Activated B cell treated with CpG ODN at 0.5 μM for 24 hours (primary cell): ENCODE measurements at regions not wholly inside any gene's neighbourhood (a gene's known extent, or its start where the extent isn't known, plus 50 kb on each side); places are given as distances from the start of the nearest gene placed in this dataset.

Experiments used
- ATAC-seq: fragments of 200-7000 bp; cut with Tn5 transposase; one replicate; pipeline ENCODE4 v1.10.0; 2021; ENCODE audit warnings: low read depth, mild to moderate bottlenecking, moderate library complexity
- CTCF ChIA-PET: fragments of 350-600 bp; sonication (Branson Sonifier 250); formaldehyde crosslinking; loops from one replicate; lab custom pipeline; 2021; ENCODE audit warnings: antibody characterized with exemption; lab: Charles Lee
- POLR2A ChIA-PET: fragments of 350-600 bp; sonication (Branson Sonifier 250); formaldehyde crosslinking; loops from one replicate; lab custom pipeline; 2021; ENCODE audit warnings: antibody characterized with exemption; lab: Charles Lee
- DNase-seq: peaks from one replicate; pipeline ENCODE4 v3.0.0; 2022
- H3K27ac Mint-ChIP-seq: one replicate; pipeline ENCODE4 v1.8.0; 2020; ENCODE audit warnings: mixed read lengths
- H3K27me3 Mint-ChIP-seq: one replicate; pipeline ENCODE4 v1.8.0; 2021; ENCODE audit warnings: mixed read lengths
- H3K36me3 Mint-ChIP-seq: one replicate; pipeline ENCODE4 v1.8.0; 2021; ENCODE audit warnings: low read depth, mixed read lengths
- H3K4me1 Mint-ChIP-seq: one replicate; pipeline ENCODE4 v1.8.0; 2021; ENCODE audit warnings: mixed read lengths
- H3K4me3 Mint-ChIP-seq: one replicate; pipeline ENCODE4 v1.8.0; 2020; ENCODE audit warnings: mild to moderate bottlenecking, mixed read lengths
- H3K9me3 Mint-ChIP-seq: one replicate; pipeline ENCODE4 v1.8.0; 2020; ENCODE audit warnings: mixed read lengths
- CTCF ChIP-seq: fragments of 200-600 bp; IDR thresholded peaks from one replicate; pipeline ENCODE4 v1.8.0; 2022; ENCODE audit warnings: antibody characterized with exemption, mild to moderate bottlenecking
- intact Hi-C: fragments of 100-400 bp; cut with micrococcal nuclease; formaldehyde crosslinking; loops from one replicate; pipeline ENCODE4 v1.15.1; 2024

GRCh38 chr18:22546905-22547570, 129.3 kb upstream of the CTAGE1 start:
- intact Hi-C loops = no loop called here
- Mint-ChIP-seq H3K27ac (no peak overlapping the region), H3K4me1 (no peaks in the 10 kb centered on the region), H3K27me3 (no peaks in the 10 kb centered on the region), H3K36me3 (no peaks in the 10 kb centered on the region), H3K4me3 (no peak overlapping the region), H3K9me3 (peaks cover 2% of the 10 kb centered on the region)
- DNase-seq (no peak), ATAC-seq (no peak)
- CTCF ChIA-PET = no interaction called here
- POLR2A ChIA-PET = no interaction called here
- TF ChIP-seq CTCF = no peak

- Mint-ChIP-seq H3K9me3 (peaks cover 2% of the 10 kb centered on the region), H3K4me3 (no peak overlapping the region), H3K4me1 (no peaks in the 10 kb centered on the region), H3K27me3 (no peaks in the 10 kb centered on the region), H3K36me3 (no peaks in the 10 kb centered on the region), H3K27ac (no peak overlapping the region)
- ChIA-PET POLR2A (no interaction called here), CTCF (no interaction called here)
- intact Hi-C loops = no loop called here
- no peak for DNase-seq
- no peak for TF ChIP-seq CTCF
- no peak for ATAC-seq
Measured at GRCh38 chr18:22547807-22548561, 130.3 kb upstream of the CTAGE1 start.

GRCh38 chr18:22549260-22549937, 131.7 kb upstream of the CTAGE1 start:
- no peak overlapping the region for H3K4me3 Mint-ChIP-seq
- ATAC-seq = no peak
- H3K9me3 Mint-ChIP-seq = no peaks in the 10 kb centered on the region
- no peaks in the 10 kb centered on the region for H3K36me3 Mint-ChIP-seq
- ChIA-PET POLR2A (no interaction called here), CTCF (no interaction called here)
- TF ChIP-seq CTCF = no peak
- intact Hi-C loops = no loop called here
- H3K27ac Mint-ChIP-seq = no peak overlapping the region
- peaks cover 5% of the 10 kb centered on the region for H3K27me3 Mint-ChIP-seq
- no peak for DNase-seq
- H3K4me1 Mint-ChIP-seq = no peaks in the 10 kb centered on the region

- Mint-ChIP-seq H3K4me3 (no peak overlapping the region), H3K27me3 (peaks cover 6% of the 10 kb centered on the region), H3K4me1 (no peaks in the 10 kb centered on the region), H3K36me3 (no peaks in the 10 kb centered on the region), H3K27ac (no peak overlapping the region), H3K9me3 (no peaks in the 10 kb centered on the region)
- CTCF ChIA-PET = no interaction called here
- POLR2A ChIA-PET = no interaction called here
- ATAC-seq (no peak), DNase-seq (no peak)
- TF ChIP-seq CTCF = no peak
- intact Hi-C loops = no loop called here
Measured at GRCh38 chr18:22550366-22550765, 132.7 kb upstream of the CTAGE1 start.

- ATAC-seq (no peak), DNase-seq (no peak)
- Mint-ChIP-seq H3K9me3 (no peaks in the 10 kb centered on the region), H3K36me3 (no peaks in the 10 kb centered on the region), H3K27me3 (peaks cover 6% of the 10 kb centered on the region), H3K4me3 (no peak overlapping the region), H3K4me1 (no peaks in the 10 kb centered on the region), H3K27ac (no peak overlapping the region)
- no peak for TF ChIP-seq CTCF
- ChIA-PET POLR2A (no interaction called here), CTCF (no interaction called here)
- intact Hi-C loops = no loop called here
Measured at GRCh38 chr18:22550861-22551260, 133.1 kb upstream of the CTAGE1 start.
